ENCODE measurements at regions not wholly inside any gene's neighbourhood (a gene's known extent, or its start where the extent isn't known, plus 50 kb on each side); places are given as distances from the start of the nearest gene placed in this dataset.

GRCh38 chr18:53745986-53746385 lies 478.5 kb downstream of the MBD2 start:
- no peak for TF ChIP-seq CTCF (IDR thresholded peaks at IDR 0.05 in 8 of 11, conservative IDR thresholded peaks at IDR 0.05 in 3 of 11)
- no peak for TF ChIP-seq POLR2A (IDR thresholded peaks at IDR 0.05)

All from spleen (tissue), 7 donors.